GM10266 (cell line): ENCODE measurements at regions not wholly inside any gene's neighbourhood (a gene's known extent, or its start where the extent isn't known, plus 50 kb on each side); places are given as distances from the start of the nearest gene placed in this dataset.

Source experiments
- DNase-seq: peaks from one replicate; pipeline ENCODE4 v3.0.0; 2012; ENCODE audit errors: extremely low spot score
- TF ChIP-seq, protein P1 (sequence below): IDR thresholded peaks from 2 replicates; pipeline ENCODE4 v1.5.1; 2012; ENCODE audit warnings: mild to moderate bottlenecking, low read depth; ENCODE audit not compliant: control insufficient read depth, insufficient read depth; ENCODE audit errors: missing control alignments

DNA sequence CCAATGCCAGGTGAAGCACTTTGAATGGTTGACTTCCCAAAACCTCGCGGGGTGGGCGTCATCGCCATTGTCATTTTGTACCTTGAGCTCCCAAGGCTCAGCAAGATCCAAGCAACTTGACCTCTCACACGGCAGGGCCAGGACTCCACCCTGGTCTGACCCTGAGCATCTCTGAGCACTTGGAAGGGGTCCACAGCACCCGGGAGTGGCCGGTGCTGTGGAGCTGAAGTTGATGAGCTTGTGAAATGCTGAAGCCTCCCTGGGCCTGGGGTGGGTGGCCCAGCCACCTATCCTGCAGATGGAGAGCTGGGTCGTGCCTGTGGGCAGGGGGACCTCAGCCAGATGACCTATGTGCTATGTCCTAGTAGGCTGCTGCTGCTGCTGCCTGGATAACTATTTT, 283.3 kb upstream of the FOXF1 start:
- TF ChIP-seq, protein P1, sequence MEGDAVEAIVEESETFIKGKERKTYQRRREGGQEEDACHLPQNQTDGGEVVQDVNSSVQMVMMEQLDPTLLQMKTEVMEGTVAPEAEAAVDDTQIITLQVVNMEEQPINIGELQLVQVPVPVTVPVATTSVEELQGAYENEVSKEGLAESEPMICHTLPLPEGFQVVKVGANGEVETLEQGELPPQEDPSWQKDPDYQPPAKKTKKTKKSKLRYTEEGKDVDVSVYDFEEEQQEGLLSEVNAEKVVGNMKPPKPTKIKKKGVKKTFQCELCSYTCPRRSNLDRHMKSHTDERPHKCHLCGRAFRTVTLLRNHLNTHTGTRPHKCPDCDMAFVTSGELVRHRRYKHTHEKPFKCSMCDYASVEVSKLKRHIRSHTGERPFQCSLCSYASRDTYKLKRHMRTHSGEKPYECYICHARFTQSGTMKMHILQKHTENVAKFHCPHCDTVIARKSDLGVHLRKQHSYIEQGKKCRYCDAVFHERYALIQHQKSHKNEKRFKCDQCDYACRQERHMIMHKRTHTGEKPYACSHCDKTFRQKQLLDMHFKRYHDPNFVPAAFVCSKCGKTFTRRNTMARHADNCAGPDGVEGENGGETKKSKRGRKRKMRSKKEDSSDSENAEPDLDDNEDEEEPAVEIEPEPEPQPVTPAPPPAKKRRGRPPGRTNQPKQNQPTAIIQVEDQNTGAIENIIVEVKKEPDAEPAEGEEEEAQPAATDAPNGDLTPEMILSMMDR: no peak
- no peak for DNase-seq

DNA sequence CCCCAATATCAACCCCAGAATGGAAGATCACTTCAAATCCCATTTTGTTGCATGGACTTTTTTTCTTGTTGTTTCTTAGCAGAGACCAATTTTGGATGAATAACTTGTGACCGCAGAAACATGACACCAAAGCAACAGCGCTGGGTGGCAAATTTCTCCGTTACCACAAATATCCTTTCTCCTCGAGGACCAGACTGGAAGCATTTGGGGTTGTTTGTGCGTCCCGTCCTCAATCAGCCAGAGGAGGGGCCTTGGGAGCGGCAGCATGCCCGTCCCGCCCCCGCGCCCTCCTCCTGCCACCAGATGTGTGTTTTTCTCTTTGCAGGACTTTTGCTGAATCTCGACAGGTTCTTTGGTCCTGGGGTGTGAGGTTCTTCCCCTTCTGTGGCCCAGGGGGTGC, 282.5 kb upstream of the FOXF1 start:
- no peak for DNase-seq
- TF ChIP-seq, protein P1: no peak

DNA sequence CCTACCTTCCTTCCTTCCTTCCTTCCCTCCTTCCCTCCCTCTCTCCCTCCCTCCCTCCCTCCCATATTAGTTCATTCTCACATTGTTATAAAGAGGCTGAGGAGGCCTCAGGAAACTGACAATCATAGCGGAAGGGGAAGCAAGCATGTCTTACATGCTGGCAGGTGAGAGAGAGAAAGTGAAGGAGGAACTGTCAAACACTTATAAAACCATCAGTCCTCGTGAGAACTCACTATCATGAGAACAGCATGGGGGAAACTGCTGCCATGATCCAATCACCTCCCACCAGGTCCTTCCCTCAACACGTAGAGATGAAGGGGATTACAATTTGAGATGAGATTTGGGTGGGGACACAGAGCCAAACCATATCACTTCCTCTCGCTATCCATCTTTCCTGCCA, 281.6 kb upstream of the FOXF1 start:
- TF ChIP-seq, protein P1: no peak
- no peak for DNase-seq

DNA sequence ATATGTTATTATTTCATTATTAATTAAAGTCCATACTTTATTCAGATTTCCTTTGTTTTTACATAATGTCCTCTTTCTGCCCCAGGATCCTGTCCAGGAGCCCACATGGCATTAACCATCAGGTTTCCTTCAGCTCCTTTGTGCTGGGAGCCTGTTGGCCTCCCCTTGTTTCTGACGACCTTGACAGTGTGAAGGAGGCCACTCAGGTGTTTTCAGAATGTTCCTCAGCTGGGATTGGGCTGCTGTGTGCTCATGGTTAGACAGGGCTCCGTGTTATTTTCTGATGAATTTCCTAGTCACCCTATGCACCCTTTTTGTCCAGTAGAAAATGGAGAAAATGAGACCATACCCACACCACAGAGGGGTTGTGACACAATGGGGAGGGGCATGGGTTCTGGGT, 281.0 kb upstream of the FOXF1 start:
- no peak for DNase-seq
- TF ChIP-seq, protein P1: no peak

DNA sequence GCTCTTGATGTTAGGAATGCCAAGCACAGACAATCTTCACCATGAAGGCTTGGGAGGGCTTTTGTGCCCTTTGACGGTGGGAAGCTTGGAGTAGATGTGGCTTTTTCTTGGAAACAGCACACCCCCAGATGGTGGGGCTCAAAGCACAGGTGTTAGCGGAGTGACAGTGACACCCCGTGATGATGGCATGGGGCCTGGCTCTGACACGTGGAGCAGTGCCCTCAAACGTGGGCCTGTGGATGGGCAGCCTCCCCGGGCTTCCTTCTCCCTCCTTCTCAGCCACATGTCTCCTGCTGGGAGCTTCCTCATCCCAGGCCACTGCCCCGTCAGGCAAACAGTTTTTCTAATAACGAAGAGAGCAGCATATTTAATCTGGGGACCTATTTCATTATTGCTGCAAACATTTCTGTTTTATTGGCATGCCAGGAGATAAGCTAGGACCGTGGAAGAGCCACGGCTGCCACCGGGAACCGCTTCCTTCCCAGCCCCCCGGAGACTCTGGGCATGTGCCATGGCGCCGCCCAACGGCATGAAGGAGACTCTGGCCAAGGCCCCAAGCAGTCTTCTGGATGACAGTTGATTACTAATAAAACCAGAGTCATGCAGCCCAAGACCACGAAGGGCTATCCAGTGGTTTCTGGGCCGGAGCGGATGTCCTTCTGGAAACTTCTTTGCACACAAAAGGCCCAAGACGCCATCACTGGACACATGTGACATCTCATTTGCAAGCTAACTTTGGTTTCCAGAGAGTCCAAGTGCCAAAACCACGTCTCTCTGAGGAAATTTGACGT, 280.3 kb upstream of the FOXF1 start:
- TF ChIP-seq, protein P1: no peak
- DNase-seq: no peak

DNA sequence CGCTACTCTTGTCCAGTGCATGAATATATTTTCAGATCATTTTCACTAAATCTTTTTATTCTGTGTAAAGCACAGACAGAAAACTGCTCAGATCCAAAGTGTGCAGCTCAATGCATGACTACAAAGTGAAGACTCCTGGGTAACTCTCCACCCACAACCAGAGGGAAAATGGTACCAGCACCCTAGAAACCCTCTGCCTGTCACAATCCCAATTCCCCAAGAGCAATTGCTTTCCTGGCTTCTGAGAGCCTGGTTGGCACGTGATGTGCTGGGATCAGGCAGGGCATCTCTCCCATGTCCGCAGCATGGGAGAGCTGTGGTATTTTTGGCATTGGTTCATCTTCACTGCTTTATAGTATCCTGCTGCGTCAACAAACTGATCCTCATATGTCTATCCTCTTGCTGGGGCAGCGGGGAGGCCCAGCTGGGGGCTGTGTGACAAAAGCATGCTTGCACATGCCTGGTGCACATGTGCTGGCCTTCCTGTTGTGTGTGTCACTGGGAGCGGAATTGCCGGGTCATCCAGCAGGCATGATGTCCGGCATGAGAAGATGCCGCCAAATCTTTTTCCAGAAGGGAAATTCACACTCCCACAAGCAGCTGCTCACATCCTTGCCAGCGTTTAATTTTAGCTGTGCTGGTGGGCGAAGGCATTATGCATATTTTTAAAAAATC, 278.9 kb upstream of the FOXF1 start:
- no peak for DNase-seq

More for the DNA sequence above, 278.9 kb upstream of the FOXF1 start:
- TF ChIP-seq, protein P1: no peak
